Stomach (tissue), 4 donors: ENCODE measurements at regions not wholly inside any gene's neighbourhood (a gene's known extent, or its start where the extent isn't known, plus 50 kb on each side); places are given as distances from the start of the nearest gene placed in this dataset.

Experiments
- EP300 ChIP-seq: sonication (generic); formaldehyde crosslinking; IDR thresholded peaks from one replicate; pipeline ENCODE4 v1.6.1; 2017; ENCODE audit warnings: antibody characterized with exemption
- POLR2A ChIP-seq, 4 donors: fragments of 450-650 bp; IDR thresholded peaks; one replicate each; pipeline ENCODE4 v1.6.1; 2016; ENCODE audit warnings: antibody characterized with exemption in 4 of 4, control low read depth in 2 of 4, mild to moderate bottlenecking in 1 of 4, moderate library complexity in 1 of 4
- POLR2AphosphoS5 ChIP-seq, 3 donors: sonication (generic); formaldehyde crosslinking; IDR thresholded peaks; one replicate each; pipeline ENCODE4 v1.6.1; 2016; ENCODE audit warnings: antibody characterized with exemption in 3 of 3
- TF ChIP-seq, protein P1 (sequence below), 7 experiments: fragments of 450-650 bp in 4 of 7; fragments of 200-600 bp in 3 of 7; sonication (generic) in 3 of 7; IDR thresholded peaks; one replicate each; pipeline ENCODE4 v1.5.1; 2016 to 2019; ENCODE audit warnings: antibody characterized with exemption in 7 of 7, control low read depth in 2 of 7, mild to moderate bottlenecking in 1 of 7

DNA sequence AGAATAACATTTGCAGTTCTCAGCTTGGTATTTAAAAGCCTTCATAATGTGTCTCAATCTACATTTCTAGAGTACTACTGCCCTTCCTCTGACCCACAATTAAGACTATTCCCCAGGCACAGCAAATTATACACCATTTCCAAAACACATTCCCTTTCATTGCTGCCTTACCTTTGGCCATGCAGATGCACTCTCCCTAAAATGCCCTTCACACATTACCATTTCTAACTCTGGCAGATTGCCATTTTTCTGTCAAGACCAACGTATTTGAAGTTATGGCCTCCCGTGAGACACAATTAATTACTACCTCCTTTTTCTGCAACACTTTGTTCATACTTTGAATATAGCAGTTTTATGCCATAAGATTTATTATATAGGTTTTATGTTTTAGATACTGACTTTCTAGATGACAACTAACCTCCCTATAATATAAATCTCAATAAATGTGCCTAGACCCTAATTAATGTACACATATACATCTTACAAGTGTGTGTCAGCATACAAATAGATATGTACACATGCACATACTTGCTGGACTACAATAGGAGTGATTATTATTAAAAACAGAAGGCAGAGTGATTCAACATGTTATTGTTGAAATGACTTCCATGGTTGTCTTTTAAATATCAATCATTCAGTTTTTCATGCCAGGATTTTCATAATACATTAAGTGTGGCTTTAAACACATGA, 2902.5 kb downstream of the PCDH9 start:
- TF ChIP-seq, protein P1, sequence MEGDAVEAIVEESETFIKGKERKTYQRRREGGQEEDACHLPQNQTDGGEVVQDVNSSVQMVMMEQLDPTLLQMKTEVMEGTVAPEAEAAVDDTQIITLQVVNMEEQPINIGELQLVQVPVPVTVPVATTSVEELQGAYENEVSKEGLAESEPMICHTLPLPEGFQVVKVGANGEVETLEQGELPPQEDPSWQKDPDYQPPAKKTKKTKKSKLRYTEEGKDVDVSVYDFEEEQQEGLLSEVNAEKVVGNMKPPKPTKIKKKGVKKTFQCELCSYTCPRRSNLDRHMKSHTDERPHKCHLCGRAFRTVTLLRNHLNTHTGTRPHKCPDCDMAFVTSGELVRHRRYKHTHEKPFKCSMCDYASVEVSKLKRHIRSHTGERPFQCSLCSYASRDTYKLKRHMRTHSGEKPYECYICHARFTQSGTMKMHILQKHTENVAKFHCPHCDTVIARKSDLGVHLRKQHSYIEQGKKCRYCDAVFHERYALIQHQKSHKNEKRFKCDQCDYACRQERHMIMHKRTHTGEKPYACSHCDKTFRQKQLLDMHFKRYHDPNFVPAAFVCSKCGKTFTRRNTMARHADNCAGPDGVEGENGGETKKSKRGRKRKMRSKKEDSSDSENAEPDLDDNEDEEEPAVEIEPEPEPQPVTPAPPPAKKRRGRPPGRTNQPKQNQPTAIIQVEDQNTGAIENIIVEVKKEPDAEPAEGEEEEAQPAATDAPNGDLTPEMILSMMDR (IDR thresholded peaks at IDR 0.05) = no peak
- TF ChIP-seq EP300 = no peak
- TF ChIP-seq POLR2AphosphoS5 (IDR thresholded peaks at IDR 0.05) = no peak
- TF ChIP-seq POLR2A (IDR thresholded peaks at IDR 0.05) = no peak
